Stimulated activated memory B cell treated with anti-CD40 and anti-IgM and Interleukin-4, amounts not matched to agents 10 μg/mL and 1 μg/mL and 100 μg/mL, for 72 hours (primary cell): ENCODE measurements at regions not wholly inside any gene's neighbourhood (a gene's known extent, or its start where the extent isn't known, plus 50 kb on each side); places are given as distances from the start of the nearest gene placed in this dataset.

ENCODE experiments used
- ATAC-seq: fragments of 150-1000 bp; cut with Tn5 transposase; 2 replicates; pipeline ENCODE4 v1.10.0; 2021
- H3K27ac Mint-ChIP-seq: one replicate; pipeline ENCODE4 v1.8.0; 2022; ENCODE audit warnings: mild to moderate bottlenecking, mixed read lengths
- H3K27me3 Mint-ChIP-seq: one replicate; pipeline ENCODE4 v1.8.0; 2022; ENCODE audit warnings: mixed read lengths
- H3K36me3 Mint-ChIP-seq: one replicate; pipeline ENCODE4 v1.8.0; 2022; ENCODE audit warnings: mixed read lengths
- H3K4me1 Mint-ChIP-seq: one replicate; pipeline ENCODE4 v1.8.0; 2022; ENCODE audit warnings: mixed read lengths
- H3K4me3 Mint-ChIP-seq: one replicate; pipeline ENCODE4 v1.8.0; 2022; ENCODE audit warnings: mild to moderate bottlenecking, moderate library complexity, mixed read lengths
- H3K9me3 Mint-ChIP-seq: one replicate; pipeline ENCODE4 v1.8.0; 2022; ENCODE audit warnings: mixed read lengths

DNA sequence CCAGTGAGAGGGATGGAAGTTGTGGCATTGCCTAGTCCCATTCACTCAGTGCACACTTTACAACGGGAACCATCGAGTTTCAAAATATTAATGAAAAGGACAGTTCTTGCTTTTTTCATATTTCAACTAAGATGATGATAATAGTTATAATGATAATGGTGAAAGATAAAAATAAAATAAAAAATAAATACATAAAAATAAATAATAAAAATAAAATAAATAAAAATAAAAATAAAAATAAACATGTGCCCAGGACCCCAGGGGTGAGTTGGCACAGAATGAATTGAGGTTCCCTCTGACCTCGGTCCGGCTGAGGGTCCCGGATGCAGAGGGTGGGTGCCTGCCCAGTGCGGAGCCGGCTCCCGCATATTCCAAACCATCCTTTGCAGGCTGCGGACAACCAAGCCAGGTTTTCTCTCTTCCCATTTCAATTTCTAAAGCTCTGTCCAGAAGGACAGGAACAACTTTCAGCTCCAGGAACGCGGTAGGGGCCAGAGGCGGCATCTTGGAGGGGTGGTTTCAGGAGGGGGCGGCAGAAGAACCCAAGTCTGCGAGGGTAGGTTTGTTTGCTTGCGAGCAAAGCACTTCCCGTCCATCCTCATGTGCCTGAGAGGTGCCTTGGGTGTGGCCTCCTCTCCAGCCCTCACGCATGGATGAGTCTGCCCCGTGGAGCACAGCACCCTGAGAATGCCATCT, 236.8 kb downstream of the DLL1 start:
- Mint-ChIP-seq H3K9me3 (peaks cover 2% of the 10 kb centered on the region), H3K4me3 (no peak overlapping the region), H3K36me3 (no peaks in the 10 kb centered on the region), H3K4me1 (no peaks in the 10 kb centered on the region), H3K27ac (no peak overlapping the region), H3K27me3 (peaks cover 24% of the 10 kb centered on the region)
- ATAC-seq = no peak

DNA sequence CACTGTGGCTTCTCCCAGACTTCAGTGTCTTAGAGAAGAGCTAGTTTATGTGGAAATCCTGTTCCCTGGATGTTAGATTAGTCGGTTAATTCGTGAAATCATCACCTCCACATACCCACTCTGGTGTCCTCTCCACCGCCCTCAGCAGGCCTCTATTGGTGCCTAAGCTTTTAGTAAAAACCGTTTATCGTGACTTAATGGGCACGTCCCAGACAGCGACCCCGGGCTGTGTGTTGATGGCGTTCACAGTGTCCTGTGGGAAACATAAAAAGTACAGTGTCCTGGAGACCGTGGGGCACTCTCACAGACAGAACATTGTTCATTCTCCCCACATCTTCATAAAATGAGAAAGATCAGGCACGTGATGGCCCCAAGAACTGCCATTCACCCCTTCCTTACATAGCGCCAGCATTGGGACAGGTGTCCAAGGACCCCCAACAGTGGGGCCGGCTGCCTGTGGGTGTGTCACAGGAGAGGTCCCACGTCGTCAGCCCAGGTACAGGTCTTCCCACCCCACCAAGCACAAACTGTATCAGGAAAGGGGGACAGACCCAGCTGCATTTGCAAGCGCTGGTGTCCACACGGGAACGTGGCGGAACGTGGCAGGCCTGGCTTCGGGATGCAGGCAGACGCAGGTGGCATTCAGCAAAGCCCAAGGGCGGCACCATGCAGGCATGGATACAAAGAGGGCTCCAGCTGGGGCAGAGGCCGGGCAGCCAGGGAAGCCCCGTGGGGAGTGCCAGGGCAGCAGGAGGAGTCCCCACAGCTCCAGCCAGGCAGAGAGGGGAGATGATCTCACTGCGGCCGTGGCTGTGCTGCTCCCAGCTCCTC, 237.7 kb downstream of the DLL1 start:
- Mint-ChIP-seq H3K36me3 (no peaks in the 10 kb centered on the region), H3K9me3 (peaks cover 2% of the 10 kb centered on the region), H3K27me3 (peaks cover 17% of the 10 kb centered on the region), H3K4me3 (no peak overlapping the region), H3K27ac (no peak overlapping the region), H3K4me1 (no peaks in the 10 kb centered on the region)
- no peak for ATAC-seq

DNA sequence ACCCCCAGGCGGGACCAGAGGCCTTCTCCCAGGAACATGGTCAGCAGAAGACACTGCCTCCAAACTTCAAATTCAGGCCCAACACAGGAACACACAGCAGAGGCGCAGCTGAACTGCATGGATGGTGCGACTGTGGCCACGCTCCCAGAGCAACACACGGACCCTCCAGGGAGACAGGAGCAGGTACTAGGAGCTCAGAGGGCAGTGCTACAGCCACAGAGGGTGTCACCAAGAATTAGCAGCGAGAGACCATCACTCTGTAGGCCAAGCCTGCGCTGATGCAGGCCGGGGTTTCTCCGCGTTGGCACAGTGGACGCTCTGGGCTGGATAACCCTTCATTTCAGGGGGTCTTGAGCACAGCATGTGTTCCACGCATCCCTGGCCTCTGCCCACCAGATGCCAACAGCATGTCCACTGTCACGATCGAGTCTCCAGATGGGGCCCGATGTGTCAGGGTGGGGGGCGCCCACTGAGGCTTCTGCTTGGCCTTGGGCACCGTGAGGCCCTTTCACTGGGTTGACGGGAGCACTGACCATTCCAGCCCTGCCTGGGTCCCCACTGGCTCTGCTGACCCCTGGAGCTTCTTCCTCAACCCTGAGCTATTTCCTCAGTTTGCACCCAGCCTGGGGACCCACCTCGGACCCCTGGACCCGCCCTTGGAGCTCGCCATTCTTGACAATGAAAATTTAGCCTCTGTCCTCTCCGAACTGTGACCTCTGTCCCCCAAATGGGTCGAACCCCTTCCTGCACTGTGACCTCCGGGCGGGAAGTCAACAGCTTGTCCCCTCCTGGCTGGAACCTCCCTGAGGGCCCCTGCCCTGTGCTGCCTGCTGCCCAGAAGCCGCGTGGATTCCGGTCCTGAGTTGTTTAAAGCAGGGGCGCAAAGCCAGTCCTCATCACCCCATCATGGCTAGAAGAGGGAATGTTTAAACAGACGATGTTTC, 239.4 kb downstream of the DLL1 start:
- no peak overlapping the region for H3K4me3 Mint-ChIP-seq
- peaks cover 11% of the 10 kb centered on the region for H3K27me3 Mint-ChIP-seq
- no peak for ATAC-seq
- H3K27ac Mint-ChIP-seq = no peak overlapping the region
- H3K4me1 Mint-ChIP-seq = no peaks in the 10 kb centered on the region
- no peaks in the 10 kb centered on the region for H3K36me3 Mint-ChIP-seq
- peaks cover 2% of the 10 kb centered on the region for H3K9me3 Mint-ChIP-seq

DNA sequence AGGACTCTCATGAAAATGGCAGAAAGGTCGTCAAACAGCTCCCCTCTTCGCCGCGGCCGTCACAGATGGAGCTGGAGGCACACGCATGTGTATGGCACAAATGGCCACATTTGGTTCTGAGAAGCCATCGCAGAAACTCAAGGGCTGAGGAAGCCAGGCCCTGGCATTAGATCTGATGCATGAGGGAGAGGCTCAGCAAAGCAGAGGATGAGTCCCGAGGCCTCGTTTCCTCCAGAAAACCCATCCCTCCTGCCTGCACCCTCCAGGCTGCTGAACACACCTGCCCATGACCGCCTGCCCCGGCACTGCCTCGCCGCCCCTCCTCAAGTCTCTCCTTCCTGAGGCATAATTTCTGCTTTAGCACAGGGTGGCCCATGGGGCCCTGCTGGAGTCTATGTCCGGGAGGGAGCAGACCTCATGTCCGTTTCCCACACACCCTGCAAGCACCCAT, 240.3 kb downstream of the DLL1 start:
- Mint-ChIP-seq H3K27me3 (peaks cover 17% of the 10 kb centered on the region), H3K4me1 (no peaks in the 10 kb centered on the region), H3K9me3 (peaks cover 2% of the 10 kb centered on the region), H3K4me3 (no peak overlapping the region), H3K36me3 (no peaks in the 10 kb centered on the region), H3K27ac (no peak overlapping the region)
- no peak for ATAC-seq

DNA sequence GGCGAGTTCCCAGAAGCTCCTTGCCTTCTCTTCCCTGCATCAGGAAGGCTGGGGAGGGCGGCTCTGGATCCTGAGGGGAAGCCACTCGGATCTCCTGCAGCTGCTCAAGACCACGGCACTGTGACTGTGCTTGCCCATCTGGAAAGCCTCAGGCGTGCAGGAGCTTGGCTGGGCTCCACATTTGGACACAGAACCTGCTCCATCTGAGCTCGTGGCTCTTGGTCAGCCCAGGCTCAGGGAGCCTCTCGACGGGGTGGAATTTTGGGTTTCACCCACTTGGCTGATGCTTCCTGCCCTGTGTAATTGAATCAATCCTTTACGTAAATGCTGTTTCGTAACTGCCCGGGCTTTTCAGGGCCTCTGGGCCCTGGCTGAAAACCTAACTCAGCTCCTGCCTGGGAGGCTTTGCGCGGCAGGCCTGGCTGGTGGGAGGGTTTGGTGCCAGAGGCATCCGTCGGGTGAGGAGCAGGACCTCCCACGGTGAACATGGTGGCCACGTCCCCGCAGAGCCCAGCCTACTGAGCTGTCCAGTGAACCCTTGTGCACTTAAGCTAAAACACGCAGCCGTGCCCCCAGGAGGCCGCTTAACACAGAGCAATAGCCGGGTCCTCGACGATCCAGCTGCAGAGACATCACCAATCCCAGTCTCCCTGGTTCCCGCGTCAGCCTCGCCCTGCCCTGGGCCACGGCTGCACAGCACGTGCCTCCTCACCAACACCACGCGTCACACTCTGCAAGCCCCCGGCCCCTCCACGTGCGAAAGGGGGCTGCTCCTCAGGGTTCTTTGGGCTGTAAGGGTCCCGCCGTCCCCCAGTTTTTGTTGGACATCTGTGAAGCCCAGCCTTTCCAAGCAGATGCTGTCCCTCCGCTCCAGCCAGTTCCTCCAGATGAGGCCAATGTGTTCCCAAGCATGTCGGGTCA, 241.0 kb downstream of the DLL1 start:
- no peak for ATAC-seq
- peaks cover 2% of the 10 kb centered on the region for H3K9me3 Mint-ChIP-seq
- no peak overlapping the region for H3K4me3 Mint-ChIP-seq
- H3K36me3 Mint-ChIP-seq = no peaks in the 10 kb centered on the region
- H3K27ac Mint-ChIP-seq = no peak overlapping the region
- H3K4me1 Mint-ChIP-seq = no peaks in the 10 kb centered on the region
- H3K27me3 Mint-ChIP-seq = peaks cover 17% of the 10 kb centered on the region

DNA sequence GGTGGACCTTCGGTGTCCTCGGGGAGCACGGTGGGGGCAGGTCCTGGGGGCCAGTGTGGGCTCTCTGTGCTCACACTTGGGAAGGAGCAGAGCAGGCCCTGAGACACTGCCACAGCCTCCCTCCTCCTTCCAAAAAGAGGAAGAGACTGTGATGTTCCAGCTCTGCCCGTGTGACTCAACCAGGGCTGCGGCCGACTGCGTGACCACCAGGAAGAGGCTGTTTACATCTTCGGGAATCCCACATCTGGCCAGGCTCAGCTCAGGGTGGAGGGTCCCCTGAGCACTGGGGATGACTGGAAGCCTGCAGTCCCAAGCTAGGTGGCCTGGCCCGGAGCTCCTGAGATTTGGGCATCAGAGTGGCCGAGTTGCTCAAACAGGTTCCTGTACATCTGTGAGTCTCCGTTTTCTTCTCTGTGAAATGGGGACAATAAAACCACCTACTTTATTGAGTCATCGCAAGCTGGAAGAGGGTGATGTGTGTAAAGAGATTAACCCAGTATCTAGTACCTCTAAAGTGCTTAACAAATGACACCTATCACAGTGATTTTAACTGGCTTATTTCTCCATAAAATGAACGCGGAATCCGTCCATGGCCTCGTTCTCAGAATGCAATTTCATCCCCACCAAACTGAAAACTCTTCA, 242.1 kb downstream of the DLL1 start:
- H3K4me1 Mint-ChIP-seq = no peaks in the 10 kb centered on the region
- no peak overlapping the region for H3K27ac Mint-ChIP-seq
- peaks cover 2% of the 10 kb centered on the region for H3K9me3 Mint-ChIP-seq
- H3K36me3 Mint-ChIP-seq = no peaks in the 10 kb centered on the region
- H3K4me3 Mint-ChIP-seq = no peak overlapping the region
- no peak for ATAC-seq
- H3K27me3 Mint-ChIP-seq = peaks cover 17% of the 10 kb centered on the region

DNA sequence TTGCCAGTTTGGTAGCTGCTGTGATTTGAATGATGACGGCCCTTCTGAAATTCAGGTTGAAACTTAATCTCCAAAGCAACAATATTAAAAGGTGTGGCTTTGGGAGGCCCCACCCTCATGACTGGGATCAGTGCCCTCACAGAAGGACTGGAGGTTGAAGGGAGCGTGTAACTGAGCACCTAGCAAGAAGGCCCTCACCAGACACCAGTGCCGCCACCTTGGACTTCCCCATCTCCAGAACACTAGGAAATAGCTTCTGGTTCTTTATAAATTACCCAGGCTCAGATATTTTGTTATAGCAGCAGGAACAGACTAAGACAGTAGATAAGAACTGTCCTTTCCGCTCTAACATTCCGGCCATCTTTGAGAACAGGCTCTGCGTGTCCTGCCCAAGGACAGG, 243.1 kb downstream of the DLL1 start:
- no peak overlapping the region for H3K4me3 Mint-ChIP-seq
- peaks cover 17% of the 10 kb centered on the region for H3K27me3 Mint-ChIP-seq
- H3K27ac Mint-ChIP-seq = no peak overlapping the region
- H3K36me3 Mint-ChIP-seq = no peaks in the 10 kb centered on the region
- H3K9me3 Mint-ChIP-seq = peaks cover under 1% of the 10 kb centered on the region
- no peak for ATAC-seq
- no peaks in the 10 kb centered on the region for H3K4me1 Mint-ChIP-seq

DNA sequence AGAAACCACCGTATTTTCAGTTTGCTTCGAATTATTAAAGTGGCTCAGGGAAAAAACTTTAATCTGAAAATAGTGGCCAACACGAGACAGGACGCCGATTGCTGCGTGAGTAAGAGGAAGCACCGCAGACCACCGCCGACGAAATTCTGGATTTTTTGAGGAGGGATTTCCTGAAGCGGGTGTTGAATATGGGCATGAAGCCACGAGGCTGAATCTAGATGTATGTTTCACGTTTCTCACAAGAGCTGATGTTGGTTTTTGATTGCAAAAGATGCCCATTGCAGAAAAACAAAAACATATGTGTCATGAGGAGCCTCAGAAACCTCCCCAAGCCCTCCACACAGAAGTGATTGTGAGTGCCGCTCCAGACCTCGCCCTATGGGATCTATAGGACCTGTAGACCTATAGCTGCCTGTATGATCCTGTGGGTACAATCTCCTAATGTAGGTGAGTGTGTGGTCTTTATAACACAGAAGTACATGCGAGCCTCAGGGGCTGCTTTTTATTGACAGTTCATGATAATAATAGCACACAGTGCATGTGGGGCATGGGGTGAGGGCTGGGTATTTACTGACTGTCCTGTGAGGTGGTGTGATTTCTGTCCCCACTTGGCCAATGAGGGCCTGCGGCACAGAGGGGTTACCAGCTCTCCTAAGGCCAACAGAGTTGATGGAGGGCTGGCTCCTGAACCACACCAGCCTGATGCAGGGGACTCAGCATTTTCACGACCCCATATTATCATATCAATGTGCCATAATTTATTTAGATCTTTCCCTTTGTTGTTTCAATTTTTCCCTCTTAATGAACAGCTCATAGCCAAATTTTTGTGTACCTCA, 243.9 kb downstream of the DLL1 start:
- H3K4me1 Mint-ChIP-seq = no peaks in the 10 kb centered on the region
- no peaks in the 10 kb centered on the region for H3K9me3 Mint-ChIP-seq
- H3K27ac Mint-ChIP-seq = no peak overlapping the region
- H3K36me3 Mint-ChIP-seq = no peaks in the 10 kb centered on the region
- peaks cover 17% of the 10 kb centered on the region for H3K27me3 Mint-ChIP-seq
- H3K4me3 Mint-ChIP-seq = no peak overlapping the region
- no peak for ATAC-seq

DNA sequence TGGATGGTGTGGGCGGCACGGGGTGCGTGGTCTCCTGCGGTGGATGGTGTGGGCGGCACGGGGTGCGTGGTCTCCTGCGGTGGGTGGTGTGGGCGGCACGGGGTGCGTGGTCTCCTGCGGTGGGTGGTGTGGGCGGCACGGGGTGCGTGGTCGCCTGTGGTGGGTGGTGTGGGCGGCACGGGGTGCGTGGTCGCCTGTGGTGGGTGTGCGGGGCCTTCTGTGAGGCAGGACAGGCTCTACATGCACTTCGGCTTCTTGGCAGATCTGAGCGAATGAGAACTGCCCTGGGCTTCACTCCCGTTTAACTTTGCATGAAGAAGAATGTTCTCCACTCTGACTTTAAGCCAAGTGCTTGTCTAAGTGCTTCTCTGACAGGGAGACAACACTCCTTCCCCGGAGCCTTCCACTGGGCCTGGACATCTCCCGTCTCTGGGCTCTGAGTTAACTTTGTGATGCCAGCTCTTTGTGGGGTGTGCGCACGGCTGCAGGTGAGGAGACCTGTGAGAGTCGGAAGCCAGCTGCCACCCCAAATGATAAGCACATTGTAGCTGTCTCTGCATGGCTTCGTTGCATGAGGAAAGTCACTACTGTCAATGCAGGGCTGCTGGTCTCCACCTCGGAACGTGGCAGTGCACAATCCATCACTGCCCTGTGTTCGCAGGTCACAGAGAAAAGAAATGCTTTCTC, 244.8 kb downstream of the DLL1 start:
- H3K27me3 Mint-ChIP-seq = peaks cover 17% of the 10 kb centered on the region
- no peak overlapping the region for H3K4me3 Mint-ChIP-seq
- ATAC-seq = peak; percentile 34
- no peaks in the 10 kb centered on the region for H3K4me1 Mint-ChIP-seq
- no peaks in the 10 kb centered on the region for H3K36me3 Mint-ChIP-seq
- H3K27ac Mint-ChIP-seq = no peak overlapping the region
- H3K9me3 Mint-ChIP-seq = no peaks in the 10 kb centered on the region

DNA sequence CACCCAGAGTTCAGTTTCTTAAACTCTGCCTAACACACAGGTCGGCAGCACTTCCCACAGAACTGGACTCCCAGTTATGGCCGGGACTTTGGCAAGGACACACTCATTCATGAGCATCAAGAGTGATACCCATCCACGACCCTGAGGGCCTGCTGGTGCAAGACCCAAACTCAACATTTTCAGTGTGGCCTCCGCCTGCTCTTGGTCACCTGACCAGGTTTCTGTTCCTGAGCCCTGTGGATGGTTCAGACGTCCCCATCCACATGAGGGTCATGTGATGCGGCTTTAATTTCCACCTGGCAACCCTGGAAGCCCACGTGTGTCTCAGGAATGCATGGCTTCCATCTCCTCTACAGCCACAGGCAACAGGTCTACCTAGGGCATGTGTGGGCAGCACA, 245.3 kb downstream of the DLL1 start:
- H3K4me1 Mint-ChIP-seq = no peaks in the 10 kb centered on the region
- no peak for ATAC-seq
- no peaks in the 10 kb centered on the region for H3K9me3 Mint-ChIP-seq
- no peak overlapping the region for H3K27ac Mint-ChIP-seq
- H3K27me3 Mint-ChIP-seq = peaks cover 20% of the 10 kb centered on the region
- H3K4me3 Mint-ChIP-seq = no peak overlapping the region
- H3K36me3 Mint-ChIP-seq = no peaks in the 10 kb centered on the region

DNA sequence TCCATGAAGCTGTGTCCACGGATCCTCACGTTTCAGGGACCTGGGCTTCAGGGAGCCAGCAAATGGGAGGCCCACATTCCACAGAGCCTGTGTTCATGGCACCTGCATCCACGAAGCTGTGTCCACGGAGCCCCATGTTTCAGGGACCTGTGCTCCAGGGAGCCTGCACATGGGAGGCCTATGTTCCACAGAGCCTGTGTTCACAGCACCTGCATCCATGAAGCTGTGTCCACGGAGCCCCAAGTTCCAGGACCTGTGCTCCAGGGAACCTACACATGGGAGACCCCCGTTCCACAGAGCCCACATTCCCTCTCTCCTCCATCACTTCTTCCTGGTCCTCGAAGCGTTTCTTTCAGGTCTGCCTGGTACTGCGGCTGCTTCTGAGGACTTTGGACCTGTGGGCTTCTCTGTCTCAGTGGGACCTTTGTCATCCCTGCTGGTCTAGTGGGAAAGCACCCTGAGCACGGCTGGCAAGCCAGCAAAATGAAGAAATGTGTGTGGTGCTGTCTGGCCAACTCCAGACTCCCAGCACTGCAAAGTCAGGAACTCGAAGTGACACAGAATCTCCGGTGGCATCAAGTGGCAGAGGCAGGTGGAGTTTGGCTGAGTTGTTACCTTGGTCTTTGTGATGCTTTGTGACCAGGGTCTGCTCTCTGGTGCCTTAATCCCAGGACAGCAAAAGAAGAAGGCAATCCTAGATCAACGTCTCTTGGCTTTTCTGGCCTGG, 245.9 kb downstream of the DLL1 start:
- ATAC-seq = no peak
- no peaks in the 10 kb centered on the region for H3K36me3 Mint-ChIP-seq
- no peak overlapping the region for H3K4me3 Mint-ChIP-seq
- H3K27ac Mint-ChIP-seq = no peak overlapping the region
- H3K4me1 Mint-ChIP-seq = no peaks in the 10 kb centered on the region
- no peaks in the 10 kb centered on the region for H3K9me3 Mint-ChIP-seq
- peaks cover 25% of the 10 kb centered on the region for H3K27me3 Mint-ChIP-seq

DNA sequence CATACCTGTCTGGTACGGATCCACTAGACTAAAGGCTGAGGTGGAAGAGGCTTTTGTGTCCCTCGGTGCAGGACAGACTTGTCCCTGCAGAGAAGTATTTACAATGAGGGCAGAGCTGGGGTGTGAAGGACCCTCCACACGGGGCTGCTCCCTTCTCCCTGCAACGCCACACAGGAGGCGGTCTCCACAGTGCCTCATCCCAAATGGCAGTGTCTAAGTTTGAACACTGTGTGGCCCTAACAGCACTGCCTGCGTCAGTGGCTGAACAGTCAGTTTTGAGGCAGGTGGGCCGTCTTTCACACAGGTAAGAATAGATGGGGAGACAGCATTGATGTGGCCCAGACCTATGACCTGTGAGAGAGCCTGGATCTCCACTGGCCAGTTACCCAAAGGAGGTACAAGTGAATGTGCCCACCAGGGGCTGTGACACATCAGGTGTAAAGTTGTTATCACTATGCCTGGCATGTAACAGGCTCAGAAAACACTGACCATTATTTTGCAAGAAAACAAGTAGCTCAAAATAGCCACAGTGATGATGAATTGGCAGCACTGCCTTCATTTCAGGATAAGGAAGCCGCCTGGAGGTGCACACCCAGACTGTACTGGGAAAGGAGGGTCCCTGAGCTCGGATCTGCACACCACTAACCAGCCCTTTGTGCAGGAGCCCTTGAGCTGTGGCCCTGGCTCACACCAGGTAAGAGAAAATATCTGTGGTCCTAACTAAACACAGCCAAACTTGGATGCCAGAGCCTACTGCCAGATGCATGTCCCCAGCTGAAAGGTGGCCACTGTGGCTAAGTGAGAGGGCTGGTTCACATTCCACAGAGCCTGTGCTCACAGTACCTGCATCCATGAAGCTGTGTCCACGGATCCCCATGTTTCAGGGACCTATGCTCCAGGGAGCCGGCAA, 246.7 kb downstream of the DLL1 start:
- peaks cover 28% of the 10 kb centered on the region for H3K27me3 Mint-ChIP-seq
- ATAC-seq = no peak
- H3K36me3 Mint-ChIP-seq = no peaks in the 10 kb centered on the region
- no peak overlapping the region for H3K4me3 Mint-ChIP-seq
- H3K4me1 Mint-ChIP-seq = no peaks in the 10 kb centered on the region
- H3K9me3 Mint-ChIP-seq = no peaks in the 10 kb centered on the region
- no peak overlapping the region for H3K27ac Mint-ChIP-seq
